ENCODE measurements at regions not wholly inside any gene's neighbourhood (a gene's known extent, or its start where the extent isn't known, plus 50 kb on each side); places are given as distances from the start of the nearest gene placed in this dataset.

DNA sequence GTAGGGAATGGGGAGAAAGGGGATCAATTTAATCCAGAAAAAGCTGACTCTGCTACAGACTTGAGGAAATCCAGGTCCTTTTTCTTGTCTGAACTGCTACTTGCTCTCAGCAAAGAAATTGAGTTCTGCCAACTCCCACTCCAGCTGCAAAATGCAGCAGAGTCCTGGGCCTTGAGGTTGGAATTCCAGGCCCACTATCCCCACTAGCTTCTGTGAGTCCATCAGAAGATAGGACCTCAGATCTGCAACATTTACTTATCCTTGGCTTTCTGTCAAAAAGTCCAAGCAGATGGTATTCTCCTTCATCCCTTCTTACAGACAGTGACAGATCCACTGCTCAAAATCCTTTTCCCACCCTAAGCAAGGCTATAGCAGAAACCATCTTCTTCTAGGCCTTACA is 219.2 kb downstream of the ARHGAP12 start:
- TF ChIP-seq, protein P1, sequence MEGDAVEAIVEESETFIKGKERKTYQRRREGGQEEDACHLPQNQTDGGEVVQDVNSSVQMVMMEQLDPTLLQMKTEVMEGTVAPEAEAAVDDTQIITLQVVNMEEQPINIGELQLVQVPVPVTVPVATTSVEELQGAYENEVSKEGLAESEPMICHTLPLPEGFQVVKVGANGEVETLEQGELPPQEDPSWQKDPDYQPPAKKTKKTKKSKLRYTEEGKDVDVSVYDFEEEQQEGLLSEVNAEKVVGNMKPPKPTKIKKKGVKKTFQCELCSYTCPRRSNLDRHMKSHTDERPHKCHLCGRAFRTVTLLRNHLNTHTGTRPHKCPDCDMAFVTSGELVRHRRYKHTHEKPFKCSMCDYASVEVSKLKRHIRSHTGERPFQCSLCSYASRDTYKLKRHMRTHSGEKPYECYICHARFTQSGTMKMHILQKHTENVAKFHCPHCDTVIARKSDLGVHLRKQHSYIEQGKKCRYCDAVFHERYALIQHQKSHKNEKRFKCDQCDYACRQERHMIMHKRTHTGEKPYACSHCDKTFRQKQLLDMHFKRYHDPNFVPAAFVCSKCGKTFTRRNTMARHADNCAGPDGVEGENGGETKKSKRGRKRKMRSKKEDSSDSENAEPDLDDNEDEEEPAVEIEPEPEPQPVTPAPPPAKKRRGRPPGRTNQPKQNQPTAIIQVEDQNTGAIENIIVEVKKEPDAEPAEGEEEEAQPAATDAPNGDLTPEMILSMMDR (IDR thresholded peaks at IDR 0.05; ENCODE audit: borderline replicate concordance, extremely low read depth, low read length, poor library complexity, severe bottlenecking) = no peak
- TF ChIP-seq EZH2 (IDR thresholded peaks at IDR 0.05; ENCODE audit: borderline replicate concordance, low read depth, low read length, severe bottlenecking) = no peak
- H3K36me3 ChIP-seq (ENCODE audit: insufficient read depth, low read length) = no peaks in the 10 kb centered on the region
- H4K20me1 ChIP-seq (ENCODE audit: insufficient read depth, low read length) = no peaks in the 10 kb centered on the region
- H3K79me2 ChIP-seq (ENCODE audit: insufficient read depth, low read length) = no peaks in the 10 kb centered on the region
- peaks cover 20% of the 10 kb centered on the region for H3K4me1 ChIP-seq (ENCODE audit: insufficient read depth, low read length)
- no peak overlapping the region for H3K9ac ChIP-seq (ENCODE audit: low read depth, low read length)
- ATAC-seq (ENCODE audit: insufficient read depth, low read depth) = no peak
- no peaks in the 10 kb centered on the region for H3K27me3 ChIP-seq (ENCODE audit: insufficient read depth, low read length, poor library complexity)
- H3K9me3 ChIP-seq (ENCODE audit: insufficient read depth, low read length, severe bottlenecking) = peaks cover 11% of the 10 kb centered on the region
- H2AFZ ChIP-seq (ENCODE audit: low read depth, low read length) = no peak overlapping the region
- no peak overlapping the region for H3K27ac ChIP-seq (ENCODE audit: low read length)
- no peak overlapping the region for H3K4me3 ChIP-seq (ENCODE audit: low read depth in 1 of 2, low read length in 2 of 2)
- H3K4me2 ChIP-seq (ENCODE audit: insufficient read depth, low read length) = no peak overlapping the region
- DNase-seq = no peak

DNA sequence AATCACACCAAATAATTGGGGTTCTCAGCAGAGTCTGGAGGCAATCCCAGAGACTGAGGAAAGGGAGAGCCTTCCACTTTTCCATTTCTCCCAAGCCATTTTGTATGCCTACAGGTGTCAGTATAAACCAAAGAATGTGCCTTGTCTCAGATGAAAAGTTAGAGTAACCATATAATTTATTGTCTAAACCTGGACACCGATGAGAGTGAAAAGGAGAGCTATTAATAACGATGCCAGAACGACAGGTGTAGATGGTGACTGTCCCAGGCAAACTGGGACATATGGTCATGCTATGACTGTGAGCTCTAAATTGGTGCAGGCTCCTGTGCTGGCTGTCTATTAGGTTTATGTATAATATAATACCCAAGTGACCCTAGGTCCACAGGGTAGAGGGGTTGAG is 219.6 kb downstream of the ARHGAP12 start:
- Histone ChIP-seq H3K4me1 (ENCODE audit: insufficient read depth, low read length) (peaks cover 20% of the 10 kb centered on the region), H2AFZ (ENCODE audit: low read depth, low read length) (0 out of 2 replicates have a peak overlapping the region, but pooled peaks have one; percentile 66), H3K9ac (ENCODE audit: low read depth, low read length) (no peak overlapping the region), H3K36me3 (ENCODE audit: insufficient read depth, low read length) (no peaks in the 10 kb centered on the region), H3K27me3 (ENCODE audit: insufficient read depth, low read length, poor library complexity) (no peaks in the 10 kb centered on the region), H3K79me2 (ENCODE audit: insufficient read depth, low read length) (no peaks in the 10 kb centered on the region), H4K20me1 (ENCODE audit: insufficient read depth, low read length) (no peaks in the 10 kb centered on the region), H3K27ac (ENCODE audit: low read length) (no peak overlapping the region), H3K9me3 (ENCODE audit: insufficient read depth, low read length, severe bottlenecking) (peaks cover 11% of the 10 kb centered on the region), H3K4me3 (ENCODE audit: low read depth in 1 of 2, low read length in 2 of 2) (no peak overlapping the region), H3K4me2 (ENCODE audit: insufficient read depth, low read length) (no peak overlapping the region)
- no peak for DNase-seq
- TF ChIP-seq EZH2 (IDR thresholded peaks at IDR 0.05; ENCODE audit: borderline replicate concordance, low read depth, low read length, severe bottlenecking) = no peak
- TF ChIP-seq, protein P1 (IDR thresholded peaks at IDR 0.05; ENCODE audit: borderline replicate concordance, extremely low read depth, low read length, poor library complexity, severe bottlenecking) = no peak
- no peak for ATAC-seq (ENCODE audit: insufficient read depth, low read depth)

DNA sequence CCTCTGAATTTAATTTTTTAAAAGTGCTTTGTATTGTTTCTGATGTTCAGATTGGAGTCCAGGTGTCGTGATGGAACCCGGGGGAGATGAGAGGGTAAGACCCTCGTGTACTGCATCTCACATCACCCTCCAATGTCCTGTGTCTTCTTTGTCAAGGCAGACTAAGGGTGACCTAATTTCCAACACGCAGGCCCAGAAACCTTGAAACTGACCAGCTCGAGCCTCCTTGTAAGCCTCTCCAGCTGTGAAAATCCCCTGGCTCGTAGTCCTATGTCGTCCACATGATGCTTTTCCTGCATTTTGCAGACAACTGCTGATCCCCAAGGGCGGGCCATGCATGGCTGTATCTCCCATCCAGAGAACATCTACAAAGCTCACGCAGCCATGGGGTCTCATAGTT is 220.2 kb downstream of the ARHGAP12 start:
- no peaks in the 10 kb centered on the region for H4K20me1 ChIP-seq (ENCODE audit: insufficient read depth, low read length)
- TF ChIP-seq, protein P1 (IDR thresholded peaks at IDR 0.05; ENCODE audit: borderline replicate concordance, extremely low read depth, low read length, poor library complexity, severe bottlenecking) = no peak
- no peak for TF ChIP-seq EZH2 (IDR thresholded peaks at IDR 0.05; ENCODE audit: borderline replicate concordance, low read depth, low read length, severe bottlenecking)
- no peak for DNase-seq
- no peak overlapping the region for H3K4me3 ChIP-seq (ENCODE audit: low read depth in 1 of 2, low read length in 2 of 2)
- H3K9me3 ChIP-seq (ENCODE audit: insufficient read depth, low read length, severe bottlenecking) = peaks cover 13% of the 10 kb centered on the region
- H3K4me2 ChIP-seq (ENCODE audit: insufficient read depth, low read length) = peak overlapping the region; percentile 50; the same call in 1 of the 2 replicates
- no peaks in the 10 kb centered on the region for H3K79me2 ChIP-seq (ENCODE audit: insufficient read depth, low read length)
- H3K36me3 ChIP-seq (ENCODE audit: insufficient read depth, low read length) = no peaks in the 10 kb centered on the region
- peak overlapping the region; percentile 66; the same call in 1 of the 2 replicates for H2AFZ ChIP-seq (ENCODE audit: low read depth, low read length)
- ATAC-seq (ENCODE audit: insufficient read depth, low read depth) = no peak
- H3K4me1 ChIP-seq (ENCODE audit: insufficient read depth, low read length) = peaks cover 20% of the 10 kb centered on the region
- H3K9ac ChIP-seq (ENCODE audit: low read depth, low read length) = peak overlapping the region; percentile 41; the same call in 1 of the 2 replicates
- no peaks in the 10 kb centered on the region for H3K27me3 ChIP-seq (ENCODE audit: insufficient read depth, low read length, poor library complexity)
- H3K27ac ChIP-seq (ENCODE audit: low read length) = peak overlapping the region; percentile 8; the same call in 1 of the 2 replicates
